AG04449 (cell line): ENCODE measurements at regions not wholly inside any gene's neighbourhood (a gene's known extent, or its start where the extent isn't known, plus 50 kb on each side); places are given as distances from the start of the nearest gene placed in this dataset.

Experiments
- CTCF ChIA-PET: fragments of 350-600 bp; formaldehyde crosslinking; extraction: SDS; loops from one replicate; lab custom pipeline; 2021; ENCODE audit warnings: antibody characterized with exemption; lab: Yijun Ruan, JAX
- POLR2A ChIA-PET: fragments of 400-600, 350-600 bp; formaldehyde crosslinking; extraction: SDS; loops from one replicate; lab custom pipeline; 2020; ENCODE audit warnings: antibody characterized with exemption, inconsistent platforms; lab: Yijun Ruan, JAX
- DNase-seq: peaks from one replicate; pipeline ENCODE4 v3.0.0-alpha.2; 2010; ENCODE audit warnings: low read depth, low spot score
- H3K4me3 ChIP-seq: 2 replicates; pipeline ENCODE4 v1.5.1; 2011; ENCODE audit warnings: low read depth, mild to moderate bottlenecking, control low read depth, low read length
- CTCF ChIP-seq: IDR thresholded peaks from one replicate; pipeline ENCODE4 v1.5.1; 2011; ENCODE audit warnings: mild to moderate bottlenecking, moderate library complexity, low read length, control low read depth, inconsistent platforms; ENCODE audit not compliant: insufficient read depth; ENCODE audit errors: missing control alignments

- ChIA-PET CTCF (no interaction called here), POLR2A (no interaction called here)
- no peak for DNase-seq
- TF ChIP-seq CTCF: no peak
- H3K4me3 ChIP-seq: no peak overlapping the region
Observed at GRCh38 chr22:49406047-49406650, 421.5 kb downstream of the BRD1 start.

GRCh38 chr22:49405590-49405989 lies 422.1 kb downstream of the BRD1 start:
- CTCF ChIA-PET: no interaction called here
- POLR2A ChIA-PET: no interaction called here
- H3K4me3 ChIP-seq: no peak overlapping the region
- no peak for TF ChIP-seq CTCF
- no peak for DNase-seq

GRCh38 chr22:49404576-49405241 lies 423.0 kb downstream of the BRD1 start:
- CTCF ChIA-PET: no interaction called here
- DNase-seq: no peak
- H3K4me3 ChIP-seq: no peak overlapping the region
- POLR2A ChIA-PET: no interaction called here
- TF ChIP-seq CTCF: no peak

- H3K4me3 ChIP-seq: no peak overlapping the region
- no peak for DNase-seq
- CTCF ChIA-PET: no interaction called here
- POLR2A ChIA-PET: no interaction called here
- no peak for TF ChIP-seq CTCF
Observed at GRCh38 chr22:49404020-49404419, 423.7 kb downstream of the BRD1 start.

- CTCF ChIA-PET: no interaction called here
- TF ChIP-seq CTCF: no peak
- DNase-seq: no peak
Observed at GRCh38 chr22:49403102-49403501, 424.6 kb downstream of the BRD1 start.

GRCh38 chr22:49402169-49402568 lies 425.5 kb downstream of the BRD1 start:
- no peak for TF ChIP-seq CTCF
- POLR2A ChIA-PET: no interaction called here
- no peak overlapping the region for H3K4me3 ChIP-seq
- DNase-seq: no peak
- CTCF ChIA-PET: no interaction called here

More at GRCh38 chr22:49403102-49403501, 424.6 kb downstream of the BRD1 start:
- POLR2A ChIA-PET: no interaction called here
- H3K4me3 ChIP-seq: no peak overlapping the region
